Left ventricle myocardium inferior (tissue), 1 donor: ENCODE measurements at regions not wholly inside any gene's neighbourhood (a gene's known extent, or its start where the extent isn't known, plus 50 kb on each side); places are given as distances from the start of the nearest gene placed in this dataset.

Experiments
- DNase-seq: peaks from one replicate; pipeline ENCODE4 v3.0.0-alpha.2; 2020
- H3K27ac ChIP-seq: fragments of 200-600 bp; replicated peaks from 2 replicates; pipeline ENCODE4 v1.8.0; 2021
- H3K27me3 ChIP-seq: fragments of 200-600 bp; 2 replicates; pipeline ENCODE4 v1.8.0; 2021; ENCODE audit warnings: low read depth
- H3K36me3 ChIP-seq: fragments of 200-600 bp; 2 replicates; pipeline ENCODE4 v1.8.0; 2021
- H3K4me1 ChIP-seq: fragments of 200-600 bp; 2 replicates; pipeline ENCODE4 v1.8.0; 2021
- H3K4me3 ChIP-seq: fragments of 200-600 bp; 2 replicates; pipeline ENCODE4 v1.8.0; 2021; ENCODE audit warnings: mild to moderate bottlenecking, moderate library complexity
- H3K9me3 ChIP-seq: fragments of 200-600 bp; replicated peaks from 2 replicates; pipeline ENCODE4 v1.8.0; 2021
- intact Hi-C: fragments of 100-400 bp; cut with micrococcal nuclease; formaldehyde crosslinking; loops from one replicate; pipeline ENCODE4 v1.11.0; 2022
- TF ChIP-seq, protein P1 (sequence below): fragments of 200-600 bp; IDR thresholded peaks from 2 replicates; pipeline ENCODE4 v1.8.0; 2021; ENCODE audit warnings: antibody characterized with exemption, mild to moderate bottlenecking, borderline replicate concordance
- donor health status: DM: no; HTN: yes; CAD: no; lungs with severe emphysema.

DNA sequence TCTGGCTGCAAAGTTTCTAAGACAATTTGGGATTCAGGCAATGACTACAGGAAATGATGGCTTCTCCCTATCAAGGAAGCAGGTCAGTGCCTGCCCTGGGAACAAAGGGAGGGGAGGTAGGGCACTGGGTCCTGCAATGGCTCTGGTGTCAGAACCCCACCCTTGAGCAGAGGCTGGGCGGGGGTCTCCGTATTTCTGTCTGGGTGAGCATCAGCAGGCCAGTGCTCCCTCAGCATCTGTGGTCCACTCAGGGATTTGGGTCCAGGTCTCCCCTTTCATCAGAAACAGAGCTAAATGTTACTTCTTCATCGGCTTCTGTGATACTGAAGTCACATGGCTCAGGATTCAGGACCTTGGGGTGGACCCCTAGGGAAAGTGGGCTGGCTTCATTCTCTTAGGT lies 195.5 kb upstream of the CDH5 start:
- Histone ChIP-seq H3K27me3 (no peaks in the 10 kb centered on the region), H3K4me1 (no peaks in the 10 kb centered on the region), H3K9me3 (peaks cover 13% of the 10 kb centered on the region), H3K4me3 (no peak overlapping the region), H3K27ac (no peak overlapping the region), H3K36me3 (no peaks in the 10 kb centered on the region)
- intact Hi-C loops, result no loop called here
- no peak for DNase-seq
- TF ChIP-seq, protein P1, sequence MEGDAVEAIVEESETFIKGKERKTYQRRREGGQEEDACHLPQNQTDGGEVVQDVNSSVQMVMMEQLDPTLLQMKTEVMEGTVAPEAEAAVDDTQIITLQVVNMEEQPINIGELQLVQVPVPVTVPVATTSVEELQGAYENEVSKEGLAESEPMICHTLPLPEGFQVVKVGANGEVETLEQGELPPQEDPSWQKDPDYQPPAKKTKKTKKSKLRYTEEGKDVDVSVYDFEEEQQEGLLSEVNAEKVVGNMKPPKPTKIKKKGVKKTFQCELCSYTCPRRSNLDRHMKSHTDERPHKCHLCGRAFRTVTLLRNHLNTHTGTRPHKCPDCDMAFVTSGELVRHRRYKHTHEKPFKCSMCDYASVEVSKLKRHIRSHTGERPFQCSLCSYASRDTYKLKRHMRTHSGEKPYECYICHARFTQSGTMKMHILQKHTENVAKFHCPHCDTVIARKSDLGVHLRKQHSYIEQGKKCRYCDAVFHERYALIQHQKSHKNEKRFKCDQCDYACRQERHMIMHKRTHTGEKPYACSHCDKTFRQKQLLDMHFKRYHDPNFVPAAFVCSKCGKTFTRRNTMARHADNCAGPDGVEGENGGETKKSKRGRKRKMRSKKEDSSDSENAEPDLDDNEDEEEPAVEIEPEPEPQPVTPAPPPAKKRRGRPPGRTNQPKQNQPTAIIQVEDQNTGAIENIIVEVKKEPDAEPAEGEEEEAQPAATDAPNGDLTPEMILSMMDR, result no peak

- TF ChIP-seq, protein P1, result no peak
- DNase-seq, result no peak
- no peaks in the 10 kb centered on the region for H3K27me3 ChIP-seq
These were observed 196.7 kb upstream of the CDH5 start for GRCh38 chr16:66169817-66170216.

DNA sequence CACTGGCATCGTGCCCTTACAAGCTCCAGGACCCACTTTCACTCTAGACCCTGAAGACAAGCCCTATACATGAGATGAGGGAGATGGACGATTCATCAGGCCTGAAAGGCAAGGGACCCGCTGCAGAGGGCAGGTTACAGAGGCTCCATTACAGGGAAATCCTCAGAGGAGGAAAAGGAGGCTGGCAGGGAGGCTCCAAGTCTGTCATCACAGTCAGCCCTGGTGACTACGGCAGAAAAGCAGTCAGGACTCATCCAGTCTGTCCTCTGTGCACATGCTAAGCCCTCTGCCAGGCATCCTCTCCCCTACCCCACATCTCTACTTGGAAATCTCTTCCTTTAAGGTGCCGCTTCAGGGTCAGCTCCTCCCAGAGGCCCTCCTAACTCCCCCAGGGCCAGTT lies 197.7 kb upstream of the CDH5 start:
- Histone ChIP-seq H3K27me3 (peaks cover 9% of the 10 kb centered on the region), H3K27ac (no peak overlapping the region), H3K36me3 (no peaks in the 10 kb centered on the region), H3K9me3 (peaks cover 13% of the 10 kb centered on the region), H3K4me1 (no peaks in the 10 kb centered on the region), H3K4me3 (no peak overlapping the region)
- intact Hi-C loops, result no loop called here
- TF ChIP-seq, protein P1, result no peak
- no peak for DNase-seq

More at GRCh38 chr16:66169817-66170216, 196.7 kb upstream of the CDH5 start:
- intact Hi-C loops, result no loop called here
- no peaks in the 10 kb centered on the region for H3K4me1 ChIP-seq
- no peak overlapping the region for H3K27ac ChIP-seq
- no peak overlapping the region for H3K4me3 ChIP-seq
- H3K9me3 ChIP-seq, result peaks cover 13% of the 10 kb centered on the region
- H3K36me3 ChIP-seq, result no peaks in the 10 kb centered on the region

DNA sequence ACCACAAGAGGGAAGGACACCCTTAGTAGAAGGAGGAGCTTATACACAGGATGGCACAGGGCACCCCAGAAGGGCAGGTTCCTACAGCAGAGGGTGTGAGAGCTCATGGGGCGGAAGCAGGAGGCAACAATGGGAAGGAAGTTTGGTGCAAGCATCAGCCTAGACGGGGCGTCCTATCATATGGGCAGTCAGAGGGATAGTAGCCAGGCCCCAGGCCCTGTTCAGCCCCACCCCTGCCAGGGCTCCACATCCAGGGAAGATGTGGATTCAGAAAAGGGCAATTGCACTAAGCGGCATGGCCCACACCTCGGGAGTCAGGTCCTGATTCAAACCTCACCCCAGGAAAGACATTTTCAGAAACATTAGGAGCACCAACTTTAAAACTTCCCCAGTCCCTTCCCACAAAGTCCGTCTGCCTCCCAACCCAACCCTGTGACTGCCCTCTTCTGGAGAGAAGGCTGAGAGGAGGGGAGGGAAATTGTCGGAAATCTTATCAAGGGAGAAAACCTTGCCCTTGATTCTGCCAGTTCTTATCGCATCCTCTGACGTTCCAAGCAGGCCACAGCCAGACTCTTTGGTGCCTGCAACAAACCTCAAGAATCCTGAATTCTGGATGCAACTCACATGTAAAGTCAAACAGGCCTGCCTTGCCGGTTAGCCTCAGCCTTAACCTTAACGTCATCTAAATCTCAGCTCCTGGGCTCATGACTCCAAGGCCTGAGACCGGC lies 198.8 kb upstream of the CDH5 start:
- DNase-seq, result no peak
- Histone ChIP-seq H3K9me3 (peaks cover 13% of the 10 kb centered on the region), H3K36me3 (no peaks in the 10 kb centered on the region), H3K4me3 (no peak overlapping the region), H3K27ac (no peak overlapping the region), H3K4me1 (peaks cover under 1% of the 10 kb centered on the region), H3K27me3 (peaks cover 20% of the 10 kb centered on the region)
- TF ChIP-seq, protein P1, result peak; percentile 29
- intact Hi-C loops, result no loop called here

GRCh38 chr16:66166490-66166889 lies 200.0 kb upstream of the CDH5 start:
- no peak overlapping the region for H3K27ac ChIP-seq
- no peak overlapping the region for H3K4me3 ChIP-seq
- intact Hi-C loops, result no loop called here
- TF ChIP-seq, protein P1, result no peak
- no peaks in the 10 kb centered on the region for H3K36me3 ChIP-seq
- peaks cover 3% of the 10 kb centered on the region for H3K4me1 ChIP-seq
- H3K27me3 ChIP-seq, result peaks cover 22% of the 10 kb centered on the region
- H3K9me3 ChIP-seq, result peaks cover 13% of the 10 kb centered on the region
- no peak for DNase-seq
